ENCODE measurements at regions not wholly inside any gene's neighbourhood (a gene's known extent, or its start where the extent isn't known, plus 50 kb on each side); places are given as distances from the start of the nearest gene placed in this dataset.

GRCh38 chr5:158414780-158415179, 555.8 kb upstream of the CLINT1 start:
- no peak for TF ChIP-seq CTCF (IDR thresholded peaks at IDR 0.05)
- no peak for TF ChIP-seq POLR2A (IDR thresholded peaks at IDR 0.05)

Measured in adrenal gland (tissue), 5 donors.